Kidney (tissue), 13 donors: ENCODE measurements at regions not wholly inside any gene's neighbourhood (a gene's known extent, or its start where the extent isn't known, plus 50 kb on each side); places are given as distances from the start of the nearest gene placed in this dataset.

ENCODE experiments used
- DNase-seq, 5 donors: peaks; one replicate each; pipeline ENCODE4 v3.0.0-alpha.2; 2013 to 2020
- FAIRE-seq: peaks from 2 replicates; lab custom pipeline; 2012; peaks lifted over from hg19 to GRCh38; lab: Jason Lieb, UNC
- H3K27ac ChIP-seq, 2 donors: one replicate each; pipeline ENCODE4 v1.7.0; 2013; ENCODE audit warnings: low read depth in 2 of 2, low read length in 2 of 2, inconsistent platforms in 1 of 2
- H3K27me3 ChIP-seq: one replicate; pipeline ENCODE4 v1.7.1; 2013; ENCODE audit warnings: low read length, inconsistent platforms; ENCODE audit not compliant: control insufficient read depth, insufficient read depth
- H3K36me3 ChIP-seq, 3 donors: one replicate each; pipeline versions ENCODE4 v1.7.0 to v1.7.1; 2013; ENCODE audit warnings: low read length in 3 of 3, control low read depth in 1 of 3, inconsistent platforms in 1 of 3; ENCODE audit not compliant: insufficient read depth in 3 of 3, control insufficient read depth in 2 of 3
- H3K4me1 ChIP-seq, 3 donors: one replicate each; pipeline versions ENCODE4 v1.7.0 to v1.7.1; 2013; ENCODE audit warnings: low read length in 3 of 3, inconsistent platforms in 1 of 3, low read depth in 1 of 3; ENCODE audit not compliant: control insufficient read depth in 2 of 3, insufficient read depth in 2 of 3
- H3K4me3 ChIP-seq, 3 donors: one replicate each; pipeline versions ENCODE4 v1.7.0 to v1.8.1; 2013; ENCODE audit warnings: low read length in 3 of 3, control low read depth in 1 of 3, inconsistent platforms in 1 of 3
- H3K9ac ChIP-seq, 3 donors: one replicate each; pipeline versions ENCODE4 v1.7.0 to v1.7.1; 2013; ENCODE audit warnings: low read length in 3 of 3, control low read depth in 1 of 3, inconsistent platforms in 1 of 3
- H3K9me3 ChIP-seq, 3 donors: one replicate each; pipeline versions ENCODE4 v1.7.0 to v1.7.1; 2013; ENCODE audit warnings: low read length in 3 of 3, control low read depth in 1 of 3, inconsistent platforms in 1 of 3; ENCODE audit not compliant: control insufficient read depth in 2 of 3, insufficient read depth in 1 of 3
- intact Hi-C: fragments of 100-400 bp; cut with DNase I; formaldehyde crosslinking; loops from one replicate; pipeline ENCODE4 v1.11.1; 2022
- TF ChIP-seq, protein P1 (sequence below): IDR thresholded peaks from 3 replicates; pipeline ENCODE4 v1.5.1; 2012; ENCODE audit warnings: mild to moderate bottlenecking, moderate library complexity, borderline replicate concordance; ENCODE audit not compliant: insufficient read depth; ENCODE audit errors: extremely low read depth
- donor health status: control.
- donor health status: control.
- donor health status: control.
- donor health status: control.
- donor health status: control.
- donor health status: DM: yes; HTN: yes; CAD: no.
- donor health status: Normal renal cell carcinoma (clear cell type).

- TF ChIP-seq, protein P1, sequence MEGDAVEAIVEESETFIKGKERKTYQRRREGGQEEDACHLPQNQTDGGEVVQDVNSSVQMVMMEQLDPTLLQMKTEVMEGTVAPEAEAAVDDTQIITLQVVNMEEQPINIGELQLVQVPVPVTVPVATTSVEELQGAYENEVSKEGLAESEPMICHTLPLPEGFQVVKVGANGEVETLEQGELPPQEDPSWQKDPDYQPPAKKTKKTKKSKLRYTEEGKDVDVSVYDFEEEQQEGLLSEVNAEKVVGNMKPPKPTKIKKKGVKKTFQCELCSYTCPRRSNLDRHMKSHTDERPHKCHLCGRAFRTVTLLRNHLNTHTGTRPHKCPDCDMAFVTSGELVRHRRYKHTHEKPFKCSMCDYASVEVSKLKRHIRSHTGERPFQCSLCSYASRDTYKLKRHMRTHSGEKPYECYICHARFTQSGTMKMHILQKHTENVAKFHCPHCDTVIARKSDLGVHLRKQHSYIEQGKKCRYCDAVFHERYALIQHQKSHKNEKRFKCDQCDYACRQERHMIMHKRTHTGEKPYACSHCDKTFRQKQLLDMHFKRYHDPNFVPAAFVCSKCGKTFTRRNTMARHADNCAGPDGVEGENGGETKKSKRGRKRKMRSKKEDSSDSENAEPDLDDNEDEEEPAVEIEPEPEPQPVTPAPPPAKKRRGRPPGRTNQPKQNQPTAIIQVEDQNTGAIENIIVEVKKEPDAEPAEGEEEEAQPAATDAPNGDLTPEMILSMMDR = no peak
- no peaks in the 10 kb centered on the region for H3K36me3 ChIP-seq
- DNase-seq = no peak
- no peak overlapping the region for H3K27ac ChIP-seq
- H3K9me3 ChIP-seq = no peaks in the 10 kb centered on the region
- H3K9ac ChIP-seq = no peak overlapping the region
- H3K27me3 ChIP-seq = no peaks in the 10 kb centered on the region
- H3K4me3 ChIP-seq = no peak overlapping the region
- no peaks in the 10 kb centered on the region for H3K4me1 ChIP-seq
- no peak for FAIRE-seq
- intact Hi-C loops = no loop called here
Measured at GRCh38 chr14:105876829-105877228, 350.4 kb downstream of the TMEM121 start.

- DNase-seq = peak in 1 of 5 donors; percentile 1
- TF ChIP-seq, protein P1 = no peak
- intact Hi-C loops = no loop called here
Measured at GRCh38 chr14:105877645-105878044, 351.3 kb downstream of the TMEM121 start.

DNA sequence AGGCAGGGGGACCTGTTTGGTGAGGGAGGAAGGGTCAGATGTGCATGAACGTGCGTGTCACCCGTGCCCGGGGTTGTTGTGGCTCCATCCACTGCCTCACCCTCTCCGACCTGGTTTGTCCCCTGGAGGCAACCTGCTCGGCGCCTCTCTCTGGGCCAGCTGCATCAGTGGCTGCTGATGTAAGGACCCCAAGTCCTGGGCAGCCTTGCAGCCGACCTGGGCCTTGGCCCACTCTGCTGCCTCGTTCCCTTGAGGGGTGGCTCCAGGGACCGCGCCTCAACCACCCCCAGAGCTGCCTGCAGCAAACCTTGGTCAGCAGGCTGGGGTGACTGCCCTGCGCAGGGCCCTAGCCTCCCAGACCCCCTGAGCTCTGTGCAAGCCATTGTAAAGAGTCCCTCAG lies 351.7 kb downstream of the TMEM121 start:
- DNase-seq = peak in 2 of 5 donors; percentile 4 to 52
- intact Hi-C loops = no loop called here

More at GRCh38 chr14:105877645-105878044, 351.3 kb downstream of the TMEM121 start:
- Histone ChIP-seq H3K36me3 (no peaks in the 10 kb centered on the region), H3K9ac (no peak overlapping the region), H3K4me1 (no peaks in the 10 kb centered on the region), H3K4me3 (no peak overlapping the region), H3K27me3 (no peaks in the 10 kb centered on the region), H3K9me3 (no peaks in the 10 kb centered on the region), H3K27ac (no peak overlapping the region)
- FAIRE-seq = no peak

More for the DNA sequence above, 351.7 kb downstream of the TMEM121 start:
- FAIRE-seq = no peak
- no peaks in the 10 kb centered on the region for H3K36me3 ChIP-seq
- H3K9ac ChIP-seq = no peak overlapping the region
- no peaks in the 10 kb centered on the region for H3K9me3 ChIP-seq
- no peaks in the 10 kb centered on the region for H3K4me1 ChIP-seq
- H3K27me3 ChIP-seq = no peaks in the 10 kb centered on the region
- H3K4me3 ChIP-seq = no peak overlapping the region
- no peak overlapping the region for H3K27ac ChIP-seq
- TF ChIP-seq, protein P1 = no peak
